Gastrocnemius medialis (tissue), 4 donors: ENCODE measurements at regions not wholly inside any gene's neighbourhood (a gene's known extent, or its start where the extent isn't known, plus 50 kb on each side); places are given as distances from the start of the nearest gene placed in this dataset.
"Not testable (repeated sequence)": the region's sequence is repeated elsewhere in the genome, so short reads cannot be mapped to it uniquely, and the experiment has no call there.

Experiments
- ATAC-seq, 2 donors: fragments of 150-250 bp; one replicate each; pipeline ENCODE4 v1.9.1; 2016
- DNase-seq, 2 donors: peaks; one replicate each; pipeline ENCODE4 v3.0.0-alpha.2; 2019
- H3K27ac ChIP-seq, 4 donors: fragments of 200-600 bp; sonication (generic); 1 replicate in 1 of 4; 2 replicates in 3 of 4; pipeline ENCODE4 v1.5.1; 2016 to 2018; ENCODE audit warnings: mild to moderate bottlenecking in 2 of 4, moderate library complexity in 1 of 4
- H3K27me3 ChIP-seq, 3 donors: fragments of 200-600 bp; sonication (generic) in 2 of 3; 1 replicate in 1 of 3; 2 replicates in 2 of 3; pipeline versions ENCODE4 v1.5.1 to v1.6.0; 2016 to 2019; ENCODE audit warnings: mild to moderate bottlenecking in 1 of 3, moderate library complexity in 1 of 3
- H3K36me3 ChIP-seq, 2 donors: fragments of 200-600 bp; sonication (generic) in 1 of 2; one replicate each; pipeline ENCODE4 v1.5.1; 2017 to 2018
- H3K4me1 ChIP-seq, 2 donors: fragments of 200-600 bp; sonication (generic) in 1 of 2; one replicate each; pipeline ENCODE4 v1.5.1; 2016 to 2017; ENCODE audit warnings: mild to moderate bottlenecking in 2 of 2
- H3K4me3 ChIP-seq, 4 donors: fragments of 200-600 bp; sonication (generic) in 3 of 4; 1 replicate in 1 of 4; 2 replicates in 3 of 4; pipeline ENCODE4 v1.5.1; 2016 to 2019; ENCODE audit warnings: mild to moderate bottlenecking in 2 of 4
- H3K9me3 ChIP-seq, 3 donors: fragments of 200-600 bp; sonication (generic) in 2 of 3; 1 replicate in 1 of 3; 2 replicates in 2 of 3; pipeline ENCODE4 v1.5.1; 2016 to 2019
- POLR2A ChIP-seq, 2 donors: fragments of 450-650 bp; IDR thresholded peaks; one replicate each; pipeline ENCODE4 v1.6.1; 2017; ENCODE audit warnings: antibody characterized with exemption in 2 of 2, mild to moderate bottlenecking in 2 of 2, moderate library complexity in 2 of 2
- in situ Hi-C, 4 donors: fragments of 200-750 bp; cut with MboI; loops; one replicate each; pipeline versions ENCODE4 v1.15.0 to v1.8.0; 2017; ENCODE audit warnings: low sequenced_read_pairs in 4 of 4
- intact Hi-C: fragments of 100-400 bp; cut with DNase I; formaldehyde crosslinking; loops from one replicate; pipeline ENCODE4 v1.15.1; 2023; ENCODE audit warnings: low total_unique reads
- TF ChIP-seq, protein P1 (sequence below), 5 experiments: fragments of 450-650 bp in 3 of 5; fragments of 200-600 bp in 2 of 5; sonication (generic) in 2 of 5; IDR thresholded peaks in 4 of 5; conservative IDR thresholded peaks in 1 of 5; 1 replicate in 4 of 5; 2 replicates in 1 of 5; pipeline ENCODE4 v1.5.1; 2016 to 2019; ENCODE audit warnings: antibody characterized with exemption in 5 of 5, mild to moderate bottlenecking in 3 of 5, moderate library complexity in 3 of 5

DNA sequence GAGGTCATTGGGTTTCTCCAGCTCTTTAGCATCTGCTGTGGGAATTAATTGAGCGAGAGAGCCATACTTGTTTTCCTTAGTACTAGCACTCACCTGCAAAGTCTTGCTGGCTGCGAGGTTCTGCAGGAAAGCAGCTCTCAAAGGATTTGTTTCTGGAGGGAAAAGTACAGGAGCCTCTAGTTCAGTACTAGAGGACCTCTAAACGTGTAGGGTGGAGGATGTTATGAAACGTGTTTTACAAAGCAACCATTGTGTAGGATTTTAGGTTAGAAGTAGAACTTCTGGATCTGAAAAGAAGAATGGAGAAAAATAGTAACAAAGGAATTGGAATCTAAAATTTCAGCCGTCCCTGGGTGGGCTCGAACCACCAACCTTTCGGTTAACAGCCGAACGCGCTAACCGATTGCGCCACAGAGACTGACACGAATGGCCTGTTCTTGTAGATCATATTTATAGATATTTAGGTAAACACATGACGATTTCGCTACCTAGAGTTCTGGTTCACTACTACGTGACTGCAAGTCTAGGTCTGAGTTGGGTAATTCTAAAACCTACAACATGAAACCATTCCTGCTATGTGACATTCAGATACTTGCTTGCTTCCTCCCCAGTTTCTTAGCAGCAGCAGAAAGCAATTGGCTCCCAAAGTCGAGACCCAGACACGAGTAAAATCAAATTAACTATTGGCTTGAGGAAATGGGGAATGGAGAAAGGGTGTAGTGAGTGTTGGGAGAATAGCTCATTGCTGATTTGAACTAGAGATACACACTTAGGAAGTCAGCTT is 60.2 kb upstream of the CFAP126 start:
- no peak overlapping the region for H3K27ac ChIP-seq
- H3K4me3 ChIP-seq, result no peak overlapping the region
- in situ Hi-C loops (no loop called here), intact Hi-C loops (no loop called here)
- DNase-seq, result no peak
- H3K4me1 ChIP-seq, result no peaks in the 10 kb centered on the region
- no peak for ATAC-seq
- no peaks in the 10 kb centered on the region for H3K9me3 ChIP-seq
- no peaks in the 10 kb centered on the region for H3K36me3 ChIP-seq
- no peak for TF ChIP-seq POLR2A (IDR thresholded peaks at IDR 0.05)
- TF ChIP-seq, protein P1, sequence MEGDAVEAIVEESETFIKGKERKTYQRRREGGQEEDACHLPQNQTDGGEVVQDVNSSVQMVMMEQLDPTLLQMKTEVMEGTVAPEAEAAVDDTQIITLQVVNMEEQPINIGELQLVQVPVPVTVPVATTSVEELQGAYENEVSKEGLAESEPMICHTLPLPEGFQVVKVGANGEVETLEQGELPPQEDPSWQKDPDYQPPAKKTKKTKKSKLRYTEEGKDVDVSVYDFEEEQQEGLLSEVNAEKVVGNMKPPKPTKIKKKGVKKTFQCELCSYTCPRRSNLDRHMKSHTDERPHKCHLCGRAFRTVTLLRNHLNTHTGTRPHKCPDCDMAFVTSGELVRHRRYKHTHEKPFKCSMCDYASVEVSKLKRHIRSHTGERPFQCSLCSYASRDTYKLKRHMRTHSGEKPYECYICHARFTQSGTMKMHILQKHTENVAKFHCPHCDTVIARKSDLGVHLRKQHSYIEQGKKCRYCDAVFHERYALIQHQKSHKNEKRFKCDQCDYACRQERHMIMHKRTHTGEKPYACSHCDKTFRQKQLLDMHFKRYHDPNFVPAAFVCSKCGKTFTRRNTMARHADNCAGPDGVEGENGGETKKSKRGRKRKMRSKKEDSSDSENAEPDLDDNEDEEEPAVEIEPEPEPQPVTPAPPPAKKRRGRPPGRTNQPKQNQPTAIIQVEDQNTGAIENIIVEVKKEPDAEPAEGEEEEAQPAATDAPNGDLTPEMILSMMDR (IDR thresholded peaks at IDR 0.05 in 4 of 5, conservative IDR thresholded peaks at IDR 0.05 in 1 of 5), result no peak
- peaks cover 21 to 37% (median 21%) of the 10 kb centered on the region in 3 donors for H3K27me3 ChIP-seq

DNA sequence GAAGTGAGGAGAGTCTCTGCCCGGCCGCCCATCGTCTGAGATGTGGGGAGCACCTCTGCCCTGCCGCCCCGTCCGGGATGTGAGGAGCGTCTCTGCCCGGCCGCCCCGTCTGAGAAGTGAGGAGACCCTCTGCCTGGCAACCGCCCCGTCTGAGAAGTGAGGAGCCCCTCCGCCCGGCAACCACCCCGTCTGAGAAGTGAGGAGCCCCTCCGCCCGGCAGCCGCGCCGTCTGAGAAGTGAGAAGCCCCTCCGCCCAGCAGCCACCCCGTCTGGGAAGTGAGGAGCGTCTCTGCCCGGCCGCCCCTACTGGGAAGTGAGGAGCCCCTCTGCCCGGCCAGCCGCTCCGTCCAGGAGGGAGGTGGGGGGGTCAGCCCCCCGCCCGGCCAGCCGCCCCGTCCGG is 55.2 kb upstream of the CFAP126 start:
- not testable (repeated sequence) for ATAC-seq, H3K4me3 ChIP-seq

DNA sequence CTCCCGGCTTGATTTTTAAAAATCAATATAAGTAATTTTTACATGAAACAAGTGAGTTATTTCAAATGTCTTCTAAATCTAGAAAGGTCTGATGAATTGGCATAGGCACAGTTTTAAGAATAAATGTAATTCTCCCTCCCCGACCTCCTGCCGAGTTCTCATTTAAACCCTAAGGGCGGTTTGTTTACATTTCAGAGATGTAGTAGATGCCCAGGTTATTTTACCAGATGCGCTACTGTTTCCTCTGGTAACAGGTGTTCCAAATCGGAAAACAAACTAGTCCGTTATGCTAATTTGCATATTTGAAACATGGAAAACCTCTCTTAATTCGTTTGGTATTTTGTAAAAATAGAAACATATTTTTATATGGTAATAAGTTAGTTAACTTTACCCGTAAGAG is 53.8 kb upstream of the CFAP126 start:
- Histone ChIP-seq H3K9me3 (no peaks in the 10 kb centered on the region), H3K4me1 (no peaks in the 10 kb centered on the region), H3K36me3 (no peaks in the 10 kb centered on the region), H3K4me3 (no peak overlapping the region), H3K27ac (no peak overlapping the region), H3K27me3 (peaks cover 0 to 4% (median 0%) of the 10 kb centered on the region in 3 donors)
- ATAC-seq (no peak), DNase-seq (no peak)
- in situ Hi-C loops (no loop called here), intact Hi-C loops (no loop called here)
- TF ChIP-seq POLR2A (IDR thresholded peaks at IDR 0.05), result no peak
- TF ChIP-seq, protein P1 (IDR thresholded peaks at IDR 0.05 in 4 of 5, conservative IDR thresholded peaks at IDR 0.05 in 1 of 5), result no peak

More for the DNA sequence above, 55.2 kb upstream of the CFAP126 start:
- H3K36me3 ChIP-seq, H3K27ac ChIP-seq, H3K9me3 ChIP-seq, in situ Hi-C loops, H3K4me1 ChIP-seq, intact Hi-C loops, DNase-seq: not testable (repeated sequence)
- peaks cover 12 to 14% (median 13%) of the 10 kb centered on the region in 3 donors for H3K27me3 ChIP-seq

DNA sequence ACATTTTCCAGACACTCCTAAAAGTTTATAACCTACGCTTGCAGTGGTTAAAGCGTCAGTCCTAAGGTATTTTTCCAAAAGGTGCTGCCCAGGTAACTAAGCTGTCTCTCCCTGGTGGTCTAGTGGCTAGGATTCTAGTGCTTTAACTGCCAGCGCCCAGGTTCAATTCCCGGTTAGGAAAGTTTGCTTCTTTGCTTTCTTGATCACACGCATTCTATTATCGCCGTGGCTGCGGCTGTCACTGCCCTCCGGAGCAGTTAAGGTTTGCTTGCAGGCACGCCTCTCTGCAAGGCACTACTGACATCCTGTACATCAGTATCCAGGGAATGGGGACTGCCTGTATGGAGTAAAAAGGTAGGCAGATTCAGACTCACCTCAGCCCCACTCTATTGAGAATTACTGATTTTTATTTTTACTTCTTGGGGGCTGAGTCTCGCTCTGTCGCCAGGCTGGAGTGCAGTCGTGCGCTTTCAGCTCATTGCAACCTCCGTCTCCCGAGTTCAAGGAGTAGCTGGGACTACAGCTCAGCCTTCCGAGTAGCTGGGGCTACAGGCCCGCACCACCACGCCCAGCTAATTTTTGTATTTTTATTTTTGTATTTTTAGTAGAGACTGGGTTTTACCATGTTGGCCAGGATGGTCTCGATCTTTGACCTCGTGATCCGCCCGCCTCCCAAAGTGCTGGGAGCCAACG is 53.2 kb upstream of the CFAP126 start:
- no peak overlapping the region for H3K4me3 ChIP-seq
- ATAC-seq (no peak), DNase-seq (no peak)
- no peaks in the 10 kb centered on the region for H3K9me3 ChIP-seq
- H3K27ac ChIP-seq, result no peak overlapping the region
- in situ Hi-C loops (no loop called here), intact Hi-C loops (no loop called here)
- no peaks in the 10 kb centered on the region for H3K4me1 ChIP-seq
- TF ChIP-seq, protein P1 (IDR thresholded peaks at IDR 0.05 in 4 of 5, conservative IDR thresholded peaks at IDR 0.05 in 1 of 5), result no peak
- TF ChIP-seq POLR2A (IDR thresholded peaks at IDR 0.05), result no peak
- no peaks in the 10 kb centered on the region for H3K27me3 ChIP-seq
- H3K36me3 ChIP-seq, result no peaks in the 10 kb centered on the region

DNA sequence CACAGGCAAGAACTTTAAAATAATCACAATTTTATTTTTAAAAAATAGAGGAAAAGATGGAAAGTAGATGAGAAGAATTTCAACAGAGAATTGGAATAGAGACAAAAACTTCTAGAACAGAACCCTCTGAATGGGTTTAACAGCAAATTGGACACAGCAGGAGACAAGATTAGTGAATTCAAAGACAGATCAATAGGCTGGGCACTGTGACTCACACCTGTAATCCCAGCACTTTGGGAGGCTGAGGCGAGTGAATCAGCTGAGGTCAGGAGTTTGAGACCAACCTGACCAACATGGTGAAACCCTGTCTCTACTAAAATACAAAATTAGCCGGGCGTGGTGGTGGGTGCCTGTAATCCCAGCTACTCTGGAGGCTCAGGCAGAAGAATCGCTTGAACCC is 49.9 kb upstream of the CFAP126 start:
- ATAC-seq, H3K9me3 ChIP-seq, H3K4me3 ChIP-seq, intact Hi-C loops, H3K36me3 ChIP-seq, H3K27me3 ChIP-seq, DNase-seq, H3K4me1 ChIP-seq, H3K27ac ChIP-seq, in situ Hi-C loops: not testable (repeated sequence)
